C4-2B (cell line): ENCODE measurements at regions not wholly inside any gene's neighbourhood (a gene's known extent, or its start where the extent isn't known, plus 50 kb on each side); places are given as distances from the start of the nearest gene placed in this dataset.

Experiments used
- H3K27ac ChIP-seq: fragments of 450-650 bp; 2 replicates; pipeline ENCODE4 v1.5.1; 2017
- CTCF ChIP-seq: fragments of 450-650 bp; conservative IDR thresholded peaks from 2 replicates; pipeline ENCODE4 v1.5.1; 2017; ENCODE audit warnings: mild to moderate bottlenecking
- ZFX ChIP-seq: fragments of 450-650 bp; IDR thresholded peaks from 2 replicates; pipeline ENCODE4 v1.6.1; 2017

GRCh38 chr4:129488427-129488826 is 392.5 kb downstream of the C4orf33 start:
- no peak for TF ChIP-seq ZFX
- no peak for TF ChIP-seq CTCF
- H3K27ac ChIP-seq: no peak overlapping the region

GRCh38 chr4:129490516-129490915 is 394.6 kb downstream of the C4orf33 start:
- no peak for TF ChIP-seq CTCF
- no peak for TF ChIP-seq ZFX
- no peak overlapping the region for H3K27ac ChIP-seq

GRCh38 chr4:129498626-129499025 is 402.7 kb downstream of the C4orf33 start:
- no peak overlapping the region for H3K27ac ChIP-seq
- TF ChIP-seq CTCF: no peak
- no peak for TF ChIP-seq ZFX

- TF ChIP-seq ZFX: no peak
- TF ChIP-seq CTCF: no peak
- H3K27ac ChIP-seq: no peak overlapping the region
Observed at GRCh38 chr4:129514852-129515251, 418.9 kb downstream of the C4orf33 start.

GRCh38 chr4:129515356-129515755 is 419.4 kb downstream of the C4orf33 start:
- TF ChIP-seq CTCF (no peak), ZFX (no peak)
- H3K27ac ChIP-seq: no peak overlapping the region

GRCh38 chr4:129526812-129527211 is 430.9 kb downstream of the C4orf33 start:
- TF ChIP-seq CTCF (peak; percentile 48), ZFX (no peak)
- no peak overlapping the region for H3K27ac ChIP-seq

- no peak for TF ChIP-seq ZFX
- no peak for TF ChIP-seq CTCF
- no peak overlapping the region for H3K27ac ChIP-seq
Observed at GRCh38 chr4:129531253-129531652, 435.3 kb downstream of the C4orf33 start.
